HFFc6 (cell line): ENCODE measurements at regions not wholly inside any gene's neighbourhood (a gene's known extent, or its start where the extent isn't known, plus 50 kb on each side); places are given as distances from the start of the nearest gene placed in this dataset.

ENCODE experiments used
- DNase-seq: peaks from one replicate; pipeline ENCODE4 v3.0.0-alpha.2; 2018
- H3K27ac Mint-ChIP-seq: 2 replicates; pipeline ENCODE4 v1.8.0; 2020; ENCODE audit warnings: mild to moderate bottlenecking, mixed read lengths
- H3K27me3 Mint-ChIP-seq: 2 replicates; pipeline ENCODE4 v1.8.0; 2021; ENCODE audit warnings: mild to moderate bottlenecking, moderate library complexity, mixed read lengths; ENCODE audit not compliant: insufficient read depth
- H3K36me3 Mint-ChIP-seq: 2 replicates; pipeline ENCODE4 v1.8.0; 2021; ENCODE audit warnings: low read depth, mixed read lengths
- H3K4me1 Mint-ChIP-seq: 2 replicates; pipeline ENCODE4 v1.8.0; 2020; ENCODE audit warnings: low read depth, mixed read lengths
- H3K4me3 Mint-ChIP-seq: 2 replicates; pipeline ENCODE4 v1.8.0; 2020; ENCODE audit warnings: mild to moderate bottlenecking, moderate library complexity, mixed read lengths
- H3K9me3 Mint-ChIP-seq: 2 replicates; pipeline ENCODE4 v1.8.0; 2020; ENCODE audit warnings: mild to moderate bottlenecking, mixed read lengths
- CTCF ChIP-seq: fragments of 200-600 bp; sonication (generic); IDR thresholded peaks from 2 replicates; pipeline ENCODE4 v1.5.0; 2021; ENCODE audit warnings: antibody characterized with exemption, mild to moderate bottlenecking

DNA sequence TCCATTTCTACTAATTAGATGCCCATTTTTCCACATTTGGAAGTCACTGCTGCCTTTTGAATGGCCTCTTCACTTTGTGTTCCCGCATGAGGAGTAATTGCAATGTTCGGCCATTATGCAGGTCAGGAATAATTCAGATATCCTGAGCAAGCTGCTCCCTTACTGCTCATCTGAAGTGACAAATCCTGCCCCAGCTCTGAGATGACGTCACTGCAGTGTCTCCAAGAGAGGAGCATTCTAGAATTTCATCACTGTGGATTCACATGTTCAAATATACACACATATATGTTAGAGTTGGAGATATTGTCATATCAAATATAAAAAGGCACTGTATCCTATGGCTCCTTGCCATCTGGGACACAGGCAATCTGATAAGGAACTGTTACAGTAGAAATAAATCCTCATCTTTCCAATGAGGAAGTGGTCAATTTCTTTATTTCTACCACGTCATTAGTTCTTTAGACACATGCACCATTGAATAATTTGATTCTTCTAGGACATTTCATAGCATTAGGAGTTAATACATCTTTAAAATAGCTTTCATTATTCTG lies 706.9 kb upstream of the TENM3 start:
- H3K9me3 Mint-ChIP-seq = no peaks in the 10 kb centered on the region
- no peak for TF ChIP-seq CTCF
- no peak overlapping the region for H3K27ac Mint-ChIP-seq
- H3K36me3 Mint-ChIP-seq = no peaks in the 10 kb centered on the region
- H3K4me3 Mint-ChIP-seq = no peak overlapping the region
- DNase-seq = no peak
- no peaks in the 10 kb centered on the region for H3K4me1 Mint-ChIP-seq
- peaks cover 16% of the 10 kb centered on the region for H3K27me3 Mint-ChIP-seq

GRCh38 chr4:181536811-181537434 lies 706.3 kb upstream of the TENM3 start:
- Mint-ChIP-seq H3K27me3 (peaks cover 18% of the 10 kb centered on the region), H3K9me3 (no peaks in the 10 kb centered on the region), H3K27ac (no peak overlapping the region), H3K36me3 (no peaks in the 10 kb centered on the region), H3K4me3 (no peak overlapping the region), H3K4me1 (no peaks in the 10 kb centered on the region)
- no peak for TF ChIP-seq CTCF
- DNase-seq = no peak

- TF ChIP-seq CTCF = no peak
- Mint-ChIP-seq H3K4me3 (no peak overlapping the region), H3K9me3 (no peaks in the 10 kb centered on the region), H3K4me1 (no peaks in the 10 kb centered on the region), H3K27ac (no peak overlapping the region), H3K27me3 (peaks cover 18% of the 10 kb centered on the region), H3K36me3 (no peaks in the 10 kb centered on the region)
- no peak for DNase-seq
Measured at GRCh38 chr4:181538431-181538830, 704.8 kb upstream of the TENM3 start.

GRCh38 chr4:181541396-181541795 lies 701.8 kb upstream of the TENM3 start:
- H3K9me3 Mint-ChIP-seq = no peaks in the 10 kb centered on the region
- peaks cover 5% of the 10 kb centered on the region; the same call in 1 of the 2 replicates for H3K27me3 Mint-ChIP-seq
- H3K27ac Mint-ChIP-seq = no peak overlapping the region
- TF ChIP-seq CTCF = no peak
- no peak for DNase-seq
- no peaks in the 10 kb centered on the region for H3K4me1 Mint-ChIP-seq
- no peaks in the 10 kb centered on the region for H3K36me3 Mint-ChIP-seq
- no peak overlapping the region for H3K4me3 Mint-ChIP-seq

- peak overlapping the region; percentile 64; the same call in 1 of the 2 replicates for H3K27ac Mint-ChIP-seq
- no peaks in the 10 kb centered on the region for H3K36me3 Mint-ChIP-seq
- peaks cover 23% of the 10 kb centered on the region for H3K4me1 Mint-ChIP-seq
- H3K9me3 Mint-ChIP-seq = no peaks in the 10 kb centered on the region
- peak; percentile 47 for DNase-seq
- peak overlapping the region; percentile 12; the same call in 1 of the 2 replicates for H3K4me3 Mint-ChIP-seq
- TF ChIP-seq CTCF = no peak
- peaks cover 2% of the 10 kb centered on the region; the same call in 1 of the 2 replicates for H3K27me3 Mint-ChIP-seq
Measured at GRCh38 chr4:181548873-181549575, 694.2 kb upstream of the TENM3 start.
